ENCODE measurements at regions not wholly inside any gene's neighbourhood (a gene's known extent, or its start where the extent isn't known, plus 50 kb on each side); places are given as distances from the start of the nearest gene placed in this dataset.

GRCh38 chr15:66907826-66908743, 157.3 kb upstream of the SMAD3 start:
- TF ChIP-seq, protein P1, sequence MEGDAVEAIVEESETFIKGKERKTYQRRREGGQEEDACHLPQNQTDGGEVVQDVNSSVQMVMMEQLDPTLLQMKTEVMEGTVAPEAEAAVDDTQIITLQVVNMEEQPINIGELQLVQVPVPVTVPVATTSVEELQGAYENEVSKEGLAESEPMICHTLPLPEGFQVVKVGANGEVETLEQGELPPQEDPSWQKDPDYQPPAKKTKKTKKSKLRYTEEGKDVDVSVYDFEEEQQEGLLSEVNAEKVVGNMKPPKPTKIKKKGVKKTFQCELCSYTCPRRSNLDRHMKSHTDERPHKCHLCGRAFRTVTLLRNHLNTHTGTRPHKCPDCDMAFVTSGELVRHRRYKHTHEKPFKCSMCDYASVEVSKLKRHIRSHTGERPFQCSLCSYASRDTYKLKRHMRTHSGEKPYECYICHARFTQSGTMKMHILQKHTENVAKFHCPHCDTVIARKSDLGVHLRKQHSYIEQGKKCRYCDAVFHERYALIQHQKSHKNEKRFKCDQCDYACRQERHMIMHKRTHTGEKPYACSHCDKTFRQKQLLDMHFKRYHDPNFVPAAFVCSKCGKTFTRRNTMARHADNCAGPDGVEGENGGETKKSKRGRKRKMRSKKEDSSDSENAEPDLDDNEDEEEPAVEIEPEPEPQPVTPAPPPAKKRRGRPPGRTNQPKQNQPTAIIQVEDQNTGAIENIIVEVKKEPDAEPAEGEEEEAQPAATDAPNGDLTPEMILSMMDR (IDR thresholded peaks at IDR 0.05), result no peak
- TF ChIP-seq POLR2A (IDR thresholded peaks at IDR 0.05) (no peak), EP300 (IDR thresholded peaks at IDR 0.05; ENCODE audit: low read depth) (no peak), POLR2AphosphoS5 (IDR thresholded peaks at IDR 0.05) (no peak)

Measured in transverse colon (tissue), 4 donors.